CD14-positive monocyte (primary cell): ENCODE measurements at regions not wholly inside any gene's neighbourhood (a gene's known extent, or its start where the extent isn't known, plus 50 kb on each side); places are given as distances from the start of the nearest gene placed in this dataset.

ENCODE experiments used
- DNase-seq, 3 donors: peaks; one replicate each; pipeline ENCODE4 v3.0.0-alpha.2; 2011 to 2022
- H2AFZ ChIP-seq: 2 replicates; pipeline ENCODE4 v1.6.0; 2012; ENCODE audit warnings: mild to moderate bottlenecking, low read depth, low read length, inconsistent platforms; ENCODE audit not compliant: insufficient read depth, poor library complexity, severe bottlenecking
- H3K27ac ChIP-seq, 2 donors: 1 replicate in 1 of 2; 2 replicates in 1 of 2; pipeline ENCODE4 v1.5.1; 2012 to 2013; ENCODE audit warnings: low read length in 2 of 2, control low read depth in 1 of 2, inconsistent platforms in 1 of 2, low read depth in 1 of 2, mild to moderate bottlenecking in 1 of 2
- H3K27me3 ChIP-seq, 2 donors: one replicate each; pipeline versions ENCODE4 v1.6.0 to v1.6.1; 2011 to 2013; ENCODE audit warnings: low read length in 2 of 2; ENCODE audit not compliant: control insufficient read depth in 2 of 2, insufficient read depth in 2 of 2
- H3K36me3 ChIP-seq, 2 donors: replicated peaks in 1 of 2; 1 replicate in 1 of 2; 2 replicates in 1 of 2; pipeline versions ENCODE4 v1.5.1 to v1.6.1; 2012 to 2013; ENCODE audit warnings: low read length in 2 of 2, control low read depth in 1 of 2, inconsistent platforms in 1 of 2, mild to moderate bottlenecking in 1 of 2; ENCODE audit not compliant: insufficient read depth in 2 of 2, control insufficient read depth in 1 of 2
- H3K4me1 ChIP-seq, 2 donors: 1 replicate in 1 of 2; 2 replicates in 1 of 2; pipeline versions ENCODE4 v1.5.1 to v1.6.1; 2012 to 2013; ENCODE audit warnings: low read length in 2 of 2, control low read depth in 1 of 2, inconsistent platforms in 1 of 2, mild to moderate bottlenecking in 1 of 2, moderate library complexity in 1 of 2; ENCODE audit not compliant: insufficient read depth in 2 of 2, control insufficient read depth in 1 of 2
- H3K4me2 ChIP-seq: replicated peaks from 2 replicates; pipeline ENCODE3; 2012; ENCODE audit warnings: low read length, moderate library complexity, mild to moderate bottlenecking; ENCODE audit not compliant: poor library complexity, severe bottlenecking; ENCODE audit errors: extremely low read depth
- H3K4me3 ChIP-seq, 3 experiments: fragments of 200-600 bp in 1 of 3; sonication (generic) in 1 of 3; replicated peaks in 1 of 3; 1 replicate in 2 of 3; 2 replicates in 1 of 3; pipeline ENCODE4 v1.5.1; 2011 to 2013; ENCODE audit warnings: low read length in 3 of 3, mild to moderate bottlenecking in 3 of 3, control low read depth in 2 of 3, low read depth in 2 of 3, inconsistent platforms in 1 of 3, moderate library complexity in 1 of 3
- H3K79me2 ChIP-seq: 2 replicates; pipeline ENCODE4 v1.6.0; 2012; ENCODE audit warnings: mild to moderate bottlenecking, control low read depth, inconsistent platforms, low read length, moderate library complexity; ENCODE audit not compliant: insufficient read depth
- H3K9ac ChIP-seq: 2 replicates; pipeline ENCODE4 v1.6.0; 2017; ENCODE audit warnings: low read length, mild to moderate bottlenecking; ENCODE audit not compliant: insufficient read depth, poor library complexity, severe bottlenecking
- H3K9me3 ChIP-seq, 2 donors: replicated peaks in 1 of 2; 1 replicate in 1 of 2; 2 replicates in 1 of 2; pipeline versions ENCODE4 v1.5.1 to v1.6.1; 2012 to 2013; ENCODE audit warnings: low read length in 2 of 2, control low read depth in 1 of 2; ENCODE audit not compliant: control insufficient read depth in 1 of 2, insufficient read depth in 1 of 2
- H4K20me1 ChIP-seq: 2 replicates; pipeline ENCODE4 v1.6.0; 2012; ENCODE audit warnings: mild to moderate bottlenecking, low read length, control low read depth, moderate library complexity; ENCODE audit not compliant: insufficient read depth
- H3K27ac Mint-ChIP-seq, 7 donors: one replicate each; pipeline ENCODE4 v1.8.0; 2020; ENCODE audit warnings: mild to moderate bottlenecking in 7 of 7, mixed read lengths in 7 of 7, moderate library complexity in 6 of 7, inconsistent platforms in 2 of 7
- H3K27me3 Mint-ChIP-seq, 3 donors: one replicate each; pipeline ENCODE4 v1.8.0; 2021 to 2022; ENCODE audit warnings: low read depth in 3 of 3, mild to moderate bottlenecking in 3 of 3, mixed read lengths in 3 of 3, moderate library complexity in 3 of 3, inconsistent platforms in 1 of 3
- H3K36me3 Mint-ChIP-seq, 2 donors: one replicate each; pipeline ENCODE4 v1.8.0; 2020; ENCODE audit warnings: mixed read lengths in 2 of 2, inconsistent platforms in 1 of 2, mild to moderate bottlenecking in 1 of 2
- H3K4me1 Mint-ChIP-seq: one replicate; pipeline ENCODE4 v1.8.0; 2020; ENCODE audit warnings: mild to moderate bottlenecking, mixed read lengths
- H3K4me3 Mint-ChIP-seq, 2 donors: one replicate each; pipeline ENCODE4 v1.8.0; 2020; ENCODE audit warnings: mild to moderate bottlenecking in 2 of 2, mixed read lengths in 2 of 2, moderate library complexity in 1 of 2
- H3K9me3 Mint-ChIP-seq, 7 donors: one replicate each; pipeline ENCODE4 v1.8.0; 2020 to 2022; ENCODE audit warnings: mixed read lengths in 7 of 7, mild to moderate bottlenecking in 6 of 7, moderate library complexity in 6 of 7, inconsistent platforms in 2 of 7
- WGBS: methylation state at CpG from one replicate; pipeline ENCODE4 v1.1.5; 2013; ENCODE audit warnings: missing lambda C conversion rate; ENCODE audit not compliant: insufficient coverage; 5-methylcytosine and 5-hydroxymethylcytosine counted together
- intact Hi-C, 2 donors: fragments of 100-400 bp; cut with micrococcal nuclease; formaldehyde crosslinking; loops; one replicate each; pipeline versions ENCODE4 v1.15.0 to v1.15.1; 2023
- TF ChIP-seq, protein P1 (sequence below): fragments of 200-600 bp; IDR thresholded peaks from one replicate; pipeline ENCODE4 v1.8.0; 2022; ENCODE audit warnings: antibody characterized with exemption, mild to moderate bottlenecking

DNA sequence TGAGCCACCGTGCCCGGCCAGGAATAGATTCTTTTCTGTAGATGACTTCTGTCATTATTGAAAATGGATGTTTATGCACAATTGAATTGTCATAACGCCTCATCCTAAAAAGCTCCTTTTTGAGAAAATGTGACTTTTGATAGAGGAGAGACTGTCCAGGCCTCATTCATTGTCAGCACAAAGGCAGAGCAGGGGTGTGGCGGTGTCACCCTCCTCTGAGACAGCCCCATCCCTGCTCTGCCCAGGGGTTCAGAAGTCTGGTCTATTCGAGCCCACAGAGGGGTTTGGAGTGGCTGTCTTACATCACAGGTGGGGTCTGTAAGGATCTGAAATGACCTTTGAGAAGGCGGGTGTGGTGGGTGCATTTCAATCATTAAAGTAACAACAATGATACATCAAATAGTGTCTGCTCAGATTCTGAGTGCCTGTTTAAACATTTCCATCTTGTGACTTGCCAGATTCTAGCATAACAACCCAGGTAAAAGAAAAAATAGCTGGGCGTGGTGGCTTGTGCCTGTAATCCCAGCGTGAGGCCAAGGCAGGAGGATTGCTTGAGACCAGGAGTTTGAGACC lies 161.0 kb downstream of the SEC14L1 start:
- H3K4me1 Mint-ChIP-seq, result peaks cover 5% of the 10 kb centered on the region

DNA sequence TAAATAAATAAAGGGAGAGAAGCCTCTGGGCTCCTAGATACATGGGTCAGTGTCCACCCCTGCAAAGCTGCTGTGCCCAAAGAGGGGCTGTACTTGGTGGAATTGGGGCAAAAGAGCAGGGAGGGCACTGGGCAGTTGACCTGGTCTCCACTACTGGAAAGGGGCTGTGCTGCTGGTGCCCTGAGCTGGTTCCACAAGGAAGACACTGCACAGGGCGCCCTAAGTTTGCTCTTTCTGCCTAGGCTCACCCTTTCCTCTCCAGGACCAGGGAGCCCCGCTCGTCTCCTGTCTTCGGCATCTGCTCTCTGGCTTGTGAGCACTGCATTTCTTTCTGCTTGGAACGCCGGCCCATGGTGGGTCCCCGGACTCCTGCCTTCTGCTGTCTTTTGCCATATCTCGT lies 161.9 kb downstream of the SEC14L1 start:
- Histone ChIP-seq H3K36me3 (no peaks in the 10 kb centered on the region), H3K4me1 (no peaks in the 10 kb centered on the region), H3K27ac (no peak overlapping the region), H3K27me3 (peaks cover 0 to 7% of the 10 kb centered on the region in 2 donors), H2AFZ (no peak overlapping the region), H3K79me2 (no peaks in the 10 kb centered on the region), H3K4me2 (no peak overlapping the region), H4K20me1 (no peaks in the 10 kb centered on the region), H3K4me3 (no peak overlapping the region), H3K9me3 (no peaks in the 10 kb centered on the region), H3K9ac (no peak overlapping the region)
- peaks cover 5% of the 10 kb centered on the region for H3K4me1 Mint-ChIP-seq
- intact Hi-C loops, result no loop called here
- TF ChIP-seq, protein P1, sequence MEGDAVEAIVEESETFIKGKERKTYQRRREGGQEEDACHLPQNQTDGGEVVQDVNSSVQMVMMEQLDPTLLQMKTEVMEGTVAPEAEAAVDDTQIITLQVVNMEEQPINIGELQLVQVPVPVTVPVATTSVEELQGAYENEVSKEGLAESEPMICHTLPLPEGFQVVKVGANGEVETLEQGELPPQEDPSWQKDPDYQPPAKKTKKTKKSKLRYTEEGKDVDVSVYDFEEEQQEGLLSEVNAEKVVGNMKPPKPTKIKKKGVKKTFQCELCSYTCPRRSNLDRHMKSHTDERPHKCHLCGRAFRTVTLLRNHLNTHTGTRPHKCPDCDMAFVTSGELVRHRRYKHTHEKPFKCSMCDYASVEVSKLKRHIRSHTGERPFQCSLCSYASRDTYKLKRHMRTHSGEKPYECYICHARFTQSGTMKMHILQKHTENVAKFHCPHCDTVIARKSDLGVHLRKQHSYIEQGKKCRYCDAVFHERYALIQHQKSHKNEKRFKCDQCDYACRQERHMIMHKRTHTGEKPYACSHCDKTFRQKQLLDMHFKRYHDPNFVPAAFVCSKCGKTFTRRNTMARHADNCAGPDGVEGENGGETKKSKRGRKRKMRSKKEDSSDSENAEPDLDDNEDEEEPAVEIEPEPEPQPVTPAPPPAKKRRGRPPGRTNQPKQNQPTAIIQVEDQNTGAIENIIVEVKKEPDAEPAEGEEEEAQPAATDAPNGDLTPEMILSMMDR, result no peak
- no peaks in the 10 kb centered on the region for H3K36me3 Mint-ChIP-seq
- H3K27ac Mint-ChIP-seq, result no peak overlapping the region
- peaks cover 2 to 13% (median 5%) of the 10 kb centered on the region in 3 donors for H3K27me3 Mint-ChIP-seq
- peaks cover 0 to 2% (median 0%) of the 10 kb centered on the region in 7 donors for H3K9me3 Mint-ChIP-seq
- H3K4me3 Mint-ChIP-seq, result no peak overlapping the region
- 90% methylated on average over 4 of the region's 8 CpGs for WGBS
- DNase-seq, result no peak

More for the DNA sequence above, 161.0 kb downstream of the SEC14L1 start:
- Histone ChIP-seq H3K9ac (no peak overlapping the region), H3K79me2 (no peaks in the 10 kb centered on the region), H3K4me2 (no peak overlapping the region), H3K27ac (no peak overlapping the region), H2AFZ (no peak overlapping the region), H3K36me3 (no peaks in the 10 kb centered on the region), H4K20me1 (no peaks in the 10 kb centered on the region), H3K27me3 (peaks cover 0 to 7% of the 10 kb centered on the region in 2 donors), H3K4me1 (no peaks in the 10 kb centered on the region), H3K9me3 (no peaks in the 10 kb centered on the region), H3K4me3 (no peak overlapping the region)
- TF ChIP-seq, protein P1, result no peak
- Mint-ChIP-seq H3K9me3 (peaks cover 0 to 4% (median 0%) of the 10 kb centered on the region in 7 donors), H3K4me3 (no peak overlapping the region), H3K36me3 (no peaks in the 10 kb centered on the region), H3K27ac (no peak overlapping the region), H3K27me3 (peaks cover 3 to 13% (median 5%) of the 10 kb centered on the region in 3 donors)
- no peak for DNase-seq
- 84% methylated on average over 3 of the region's 8 CpGs for WGBS
- intact Hi-C loops, result no loop called here
